SK-N-DZ (cell line): ENCODE measurements at regions not wholly inside any gene's neighbourhood (a gene's known extent, or its start where the extent isn't known, plus 50 kb on each side); places are given as distances from the start of the nearest gene placed in this dataset.

Experiments
- DNase-seq: peaks from one replicate; pipeline ENCODE4 v3.0.0-alpha.2; 2015; ENCODE audit warnings: low spot score

DNA sequence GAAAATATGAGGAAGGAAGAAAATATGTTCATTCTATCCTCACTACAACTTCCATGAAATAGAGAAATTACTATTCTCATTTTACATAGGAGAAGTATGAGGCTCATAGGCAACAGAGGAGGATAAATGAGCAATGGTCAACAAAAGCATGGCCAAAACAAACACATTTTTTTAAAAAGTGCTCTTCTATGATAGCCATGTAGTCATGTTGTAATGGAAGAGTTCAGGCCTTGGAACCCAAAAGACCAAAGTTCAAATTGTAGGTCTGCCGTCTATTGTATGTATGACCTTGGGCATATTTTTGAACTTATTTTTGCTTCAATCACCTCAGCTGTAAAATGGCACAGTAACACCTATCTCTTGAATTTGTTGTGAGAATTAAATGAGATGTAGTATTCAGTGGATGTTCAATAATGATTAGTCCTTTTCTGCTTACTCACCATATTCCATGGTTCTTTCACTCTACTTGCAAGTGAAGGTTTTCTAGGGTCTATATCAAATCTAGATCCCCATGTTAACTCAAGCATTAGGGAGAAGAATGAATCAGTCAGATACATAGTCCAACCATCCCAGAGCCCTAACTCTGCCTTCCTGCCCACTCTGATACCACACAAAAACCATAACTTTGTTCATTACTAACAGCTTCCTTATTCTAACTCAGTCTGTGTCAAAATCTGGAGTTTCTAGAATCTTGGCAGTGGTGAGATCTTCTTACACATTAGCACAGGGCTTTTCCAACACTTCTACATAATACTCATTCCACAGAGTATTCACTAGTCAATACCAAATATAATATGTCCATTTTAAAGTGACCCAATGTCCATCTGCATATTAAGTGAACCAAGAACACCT lies 353.2 kb downstream of the PLPP3 start:
- DNase-seq, result no peak

DNA sequence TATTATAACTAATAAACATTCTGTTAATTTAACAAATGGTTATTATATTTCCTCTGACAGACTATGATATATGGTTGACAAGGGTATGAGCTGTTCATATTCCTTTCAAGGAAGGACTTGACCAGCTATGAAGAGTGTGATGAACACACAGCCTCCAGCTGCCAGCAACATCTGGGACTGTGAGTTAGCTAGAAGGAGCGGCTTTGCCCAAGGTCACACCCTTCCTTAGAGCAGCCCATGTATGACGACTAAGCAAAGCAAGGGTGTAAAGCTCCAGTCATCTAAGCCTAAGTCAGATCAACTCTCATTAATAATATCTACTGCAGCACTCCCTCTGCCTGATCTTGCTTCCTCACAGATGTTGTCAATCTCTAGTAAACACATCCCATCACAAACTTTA lies 355.4 kb downstream of the PLPP3 start:
- DNase-seq, result no peak

DNA sequence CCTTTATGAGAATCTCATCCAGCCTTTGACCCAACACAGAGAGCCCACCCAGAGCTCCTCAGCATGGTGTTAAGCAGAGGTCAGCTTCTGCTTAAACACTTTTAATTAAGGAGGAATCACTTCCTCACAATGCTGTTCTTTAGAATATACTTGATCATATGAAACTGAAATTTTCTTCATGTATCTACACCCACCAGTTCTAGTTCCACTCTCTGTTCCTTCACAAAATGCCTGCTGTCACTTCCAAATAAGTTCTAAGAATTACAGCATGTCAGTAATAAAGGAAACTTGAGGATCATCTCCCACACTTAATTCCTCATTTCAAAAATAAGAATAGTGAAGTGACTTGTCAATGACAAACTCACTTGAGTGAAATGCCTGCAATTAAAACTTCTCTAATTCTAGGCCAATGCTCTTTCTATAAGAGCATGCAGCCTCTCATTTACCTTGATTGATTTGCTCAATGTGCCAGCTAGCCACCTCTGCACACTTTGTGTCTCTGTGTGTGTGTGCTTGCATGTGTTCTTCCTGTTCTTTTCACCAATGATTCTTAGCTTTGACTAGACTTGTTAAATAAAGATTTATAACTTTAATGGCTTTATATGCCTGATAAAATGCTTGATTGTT lies 356.3 kb downstream of the PLPP3 start:
- no peak for DNase-seq

DNA sequence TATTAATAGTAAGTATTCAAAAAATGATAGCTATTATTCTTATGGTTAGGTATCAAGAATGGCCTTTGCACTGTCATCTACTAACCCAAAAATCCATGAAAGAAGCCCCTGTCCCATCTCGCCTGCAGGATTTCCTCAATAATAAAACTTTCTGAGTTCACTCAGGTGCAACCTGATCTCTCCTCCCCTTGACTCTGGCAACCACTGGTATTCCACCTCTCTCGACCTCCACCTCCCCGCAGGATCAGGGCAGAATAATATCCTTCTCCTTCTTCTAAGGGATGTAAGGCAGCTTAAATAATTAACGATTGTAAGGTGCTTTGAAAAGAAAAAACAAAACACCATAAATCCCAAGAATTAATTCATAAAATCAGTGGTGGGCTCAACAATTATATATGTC lies 359.3 kb downstream of the PLPP3 start:
- no peak for DNase-seq

DNA sequence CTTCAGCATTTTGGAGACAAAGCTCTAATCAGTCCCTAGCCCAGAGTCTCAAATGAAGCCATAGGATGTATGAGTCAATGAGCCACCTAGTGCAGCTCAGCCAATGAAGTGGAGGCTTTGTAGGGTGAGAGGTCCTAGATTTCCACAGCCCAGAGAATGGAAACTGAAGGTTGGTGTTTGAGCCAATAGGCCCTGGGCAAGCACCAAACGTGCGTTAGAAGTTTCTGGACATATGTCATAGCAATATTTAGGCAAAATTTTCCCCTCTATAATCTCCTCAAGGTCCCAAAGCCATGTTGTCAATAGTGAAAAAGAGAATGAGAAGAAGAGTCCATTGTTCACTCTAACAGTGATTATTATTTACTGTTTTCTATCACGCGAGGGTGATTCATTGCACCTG lies 361.3 kb downstream of the PLPP3 start:
- DNase-seq, result no peak

DNA sequence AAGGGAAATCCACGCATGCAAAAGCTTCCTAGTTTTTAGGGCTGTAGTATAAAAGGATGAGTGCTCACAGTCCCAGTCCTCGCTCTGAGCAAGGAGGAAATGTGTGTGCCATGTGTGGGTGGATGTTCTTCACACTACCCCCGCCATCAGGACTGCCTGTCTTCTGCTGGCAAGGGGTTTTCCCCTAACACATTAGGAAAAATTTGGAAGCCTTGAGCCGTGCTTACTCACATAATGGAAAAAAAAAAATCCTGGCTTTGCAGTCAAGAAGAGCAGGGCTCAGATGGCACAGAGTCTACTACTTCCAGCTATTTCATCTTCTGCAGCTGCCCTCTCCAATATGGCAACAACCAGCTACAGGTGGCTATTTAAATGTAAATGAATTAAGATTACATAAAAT lies 363.1 kb downstream of the PLPP3 start:
- no peak for DNase-seq

DNA sequence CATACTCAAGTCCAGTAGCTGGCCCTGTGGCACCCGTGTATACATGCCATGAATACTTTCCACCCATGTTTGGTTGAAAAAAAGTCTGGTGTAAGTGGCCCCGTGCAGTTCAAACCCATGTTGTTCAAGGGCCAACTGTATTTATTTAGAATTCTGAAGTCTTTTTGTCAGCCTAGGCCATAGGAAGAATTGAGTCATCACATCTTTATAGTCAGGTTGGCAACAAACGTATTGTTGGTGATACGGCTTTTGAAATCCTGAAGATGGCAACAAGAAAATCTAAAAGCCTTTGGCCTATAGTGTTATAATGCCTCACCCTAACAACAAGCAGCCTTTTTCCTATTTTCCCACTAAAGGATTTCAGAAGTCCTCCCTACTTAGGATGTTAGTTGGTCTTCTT lies 363.6 kb downstream of the PLPP3 start:
- DNase-seq, result no peak

DNA sequence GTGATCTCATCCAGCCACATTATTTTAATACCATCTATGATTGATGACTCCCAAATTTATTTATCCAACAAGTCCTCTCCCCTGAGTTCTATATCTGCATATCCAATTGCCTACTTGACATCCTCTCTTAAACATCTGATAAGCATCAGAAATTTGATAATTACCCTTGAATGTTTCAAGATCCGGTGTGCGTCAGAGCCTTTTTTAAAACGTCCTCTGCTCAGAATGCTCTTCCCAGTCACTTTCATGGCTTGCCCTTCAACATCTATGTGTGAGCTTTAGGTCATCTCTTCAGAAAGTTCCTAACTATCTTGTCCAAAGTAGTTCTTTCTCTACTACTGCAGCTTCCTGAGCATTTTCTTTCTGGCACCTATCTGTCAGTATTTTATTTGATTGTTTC lies 364.3 kb downstream of the PLPP3 start:
- no peak for DNase-seq

DNA sequence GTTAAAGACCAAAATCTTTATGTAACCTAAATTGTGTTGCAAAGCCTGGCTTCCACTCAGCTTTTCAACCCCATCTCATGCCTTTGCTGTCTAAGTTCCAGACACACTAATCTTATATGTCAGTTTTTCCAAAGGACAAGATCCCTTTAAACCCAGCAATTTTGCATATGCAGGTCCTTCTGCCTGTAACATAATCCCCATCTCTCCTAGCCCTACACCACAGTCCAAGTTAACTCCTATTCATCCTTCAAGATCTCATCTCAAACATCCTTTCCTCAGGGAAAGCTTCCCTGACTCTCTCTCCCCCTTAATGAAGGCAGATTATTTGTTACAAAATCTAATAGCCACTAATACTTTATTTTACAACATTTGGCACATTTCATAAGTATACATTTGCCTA lies 366.3 kb downstream of the PLPP3 start:
- no peak for DNase-seq

DNA sequence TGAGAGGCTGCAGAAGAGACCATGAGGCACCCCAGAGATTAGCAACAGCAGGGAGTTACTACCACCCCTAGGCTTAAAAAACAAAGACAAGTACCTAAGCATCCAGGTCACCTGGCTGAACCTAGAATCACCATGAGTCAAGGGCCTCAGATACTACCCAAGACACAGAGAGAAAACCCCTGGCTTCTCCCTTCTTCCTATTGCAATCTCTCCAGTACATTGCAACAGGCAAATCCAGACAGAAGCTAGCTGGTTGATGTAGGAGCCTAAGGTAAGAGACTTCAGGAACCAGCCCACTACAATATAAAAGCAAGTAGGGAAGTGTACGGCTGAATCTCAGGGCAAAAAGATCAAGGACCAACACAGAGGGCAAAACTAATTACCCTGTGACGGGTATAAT lies 367.2 kb downstream of the PLPP3 start:
- DNase-seq, result no peak

DNA sequence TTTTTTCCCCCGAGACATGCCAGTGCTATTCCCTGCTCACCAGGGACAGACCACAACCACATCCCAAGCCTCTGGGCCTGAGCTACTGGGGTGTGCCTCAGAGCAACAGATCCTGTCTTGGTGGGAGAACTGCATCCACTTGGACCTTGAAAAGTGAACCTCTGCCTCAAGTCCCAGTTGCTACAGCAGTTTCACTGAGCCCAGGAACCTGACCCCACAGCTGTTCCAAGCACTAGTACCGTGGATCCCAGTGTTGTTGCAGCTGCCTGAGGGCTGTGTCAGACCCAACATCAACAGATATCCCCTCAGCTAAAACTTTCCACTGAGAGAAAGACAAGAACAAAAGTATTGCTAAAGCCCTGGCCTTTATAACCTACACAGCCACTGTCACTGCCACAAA lies 373.0 kb downstream of the PLPP3 start:
- no peak for DNase-seq

DNA sequence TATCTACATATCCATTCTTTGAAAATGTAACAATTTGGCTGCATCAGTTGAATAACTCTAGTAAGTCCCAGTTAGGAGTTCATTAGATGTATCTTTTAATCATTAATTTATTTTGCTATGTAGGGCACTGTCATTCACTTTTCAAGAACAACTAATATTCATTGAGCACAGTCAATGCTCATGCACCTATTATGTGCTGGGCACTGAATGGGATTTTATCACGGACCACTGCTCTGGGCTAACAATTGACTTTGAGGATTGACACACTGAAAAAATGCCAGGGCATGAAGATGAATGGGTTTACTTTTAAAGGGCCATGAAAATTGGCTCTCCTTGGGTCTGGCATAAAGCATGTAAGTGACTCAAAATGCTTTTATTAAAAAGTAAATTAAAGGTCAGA lies 375.2 kb downstream of the PLPP3 start:
- no peak for DNase-seq

DNA sequence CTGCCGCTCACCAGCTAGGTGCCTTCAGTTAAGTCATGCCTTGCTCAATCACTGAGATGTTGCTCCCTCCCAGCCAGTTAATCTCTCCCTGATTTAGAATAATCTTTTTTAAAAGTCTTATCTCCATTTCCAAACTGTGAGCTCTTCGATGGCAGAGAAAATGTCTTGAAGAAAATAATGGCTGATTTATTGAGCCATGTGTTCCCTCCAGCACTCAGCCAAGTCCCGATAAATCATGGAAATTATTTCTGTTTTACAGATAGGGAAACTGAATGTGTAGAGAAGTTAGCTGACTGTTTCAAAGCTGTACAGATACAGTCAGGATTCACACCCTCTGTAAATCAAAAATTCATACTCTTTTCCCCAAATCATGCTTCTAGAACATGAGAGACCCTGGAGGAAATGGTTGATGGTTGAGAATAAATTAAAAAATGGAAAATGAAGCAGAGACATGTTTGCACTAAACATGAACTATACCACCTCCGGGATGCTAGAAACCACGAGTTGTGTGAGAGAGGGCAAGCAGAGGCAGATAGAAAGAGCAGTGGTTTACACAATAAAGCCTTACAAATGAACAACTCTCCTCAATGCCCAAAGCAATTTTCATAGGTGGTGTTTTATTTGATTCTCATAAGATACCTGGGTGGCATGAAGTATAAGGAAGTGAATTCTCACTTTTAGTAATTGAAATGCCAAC lies 376.4 kb downstream of the PLPP3 start:
- DNase-seq, result peak; percentile 21

DNA sequence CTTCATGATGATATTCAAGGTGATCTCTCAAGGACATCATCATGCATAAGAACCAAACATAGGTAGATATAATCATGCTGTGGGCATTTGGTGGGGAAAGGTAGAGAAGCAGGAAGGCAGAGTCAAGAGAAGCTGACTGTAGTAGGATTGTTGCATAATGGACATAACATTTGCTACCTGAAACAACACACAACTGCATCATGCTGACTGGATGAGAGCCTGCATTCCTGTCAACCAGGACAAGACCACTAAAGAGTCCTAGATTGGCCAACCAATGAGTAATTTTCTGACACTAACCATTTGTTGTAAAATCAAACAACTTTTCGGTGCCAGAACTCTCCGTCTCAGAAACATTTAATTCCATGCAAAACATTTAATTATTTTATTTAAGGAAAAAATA lies 377.2 kb downstream of the PLPP3 start:
- no peak for DNase-seq

DNA sequence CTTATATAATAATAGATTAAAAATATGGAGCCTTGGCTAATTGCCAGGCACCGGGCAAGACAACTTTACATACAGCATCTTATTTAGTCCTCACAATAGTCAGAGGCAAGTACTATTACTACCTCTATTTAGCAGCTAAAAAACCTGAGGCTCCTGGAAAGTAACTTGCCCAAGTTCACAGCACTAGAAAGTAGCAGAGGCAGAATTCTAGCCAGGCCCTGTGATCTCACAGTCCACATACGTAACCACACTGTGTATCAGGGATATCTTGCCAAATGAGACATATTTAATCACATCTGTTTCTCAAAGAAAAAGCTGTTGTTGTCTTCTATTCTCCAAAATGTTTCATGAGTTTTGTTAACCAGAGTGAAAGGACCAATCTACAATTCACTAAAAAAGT lies 378.5 kb downstream of the PLPP3 start:
- DNase-seq, result no peak

DNA sequence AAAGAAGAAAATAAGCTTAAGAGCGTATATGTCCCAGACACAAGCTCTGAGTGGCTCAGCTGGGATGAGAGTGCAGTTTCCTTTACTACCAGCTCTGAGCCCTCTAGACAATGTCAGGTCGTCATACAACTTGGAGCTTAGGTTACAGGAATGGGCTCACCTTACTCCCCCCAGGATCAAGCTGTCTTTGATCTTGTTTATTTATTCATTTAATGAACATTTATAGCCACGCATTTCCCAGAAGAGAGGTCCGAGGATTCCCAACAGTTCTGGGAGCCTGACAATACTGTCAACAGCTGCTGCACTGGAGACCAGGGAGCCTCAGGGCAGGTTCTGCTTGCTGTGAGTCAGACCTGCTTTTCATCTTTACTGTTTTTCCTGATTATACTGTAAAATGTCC lies 378.9 kb downstream of the PLPP3 start:
- no peak for DNase-seq

DNA sequence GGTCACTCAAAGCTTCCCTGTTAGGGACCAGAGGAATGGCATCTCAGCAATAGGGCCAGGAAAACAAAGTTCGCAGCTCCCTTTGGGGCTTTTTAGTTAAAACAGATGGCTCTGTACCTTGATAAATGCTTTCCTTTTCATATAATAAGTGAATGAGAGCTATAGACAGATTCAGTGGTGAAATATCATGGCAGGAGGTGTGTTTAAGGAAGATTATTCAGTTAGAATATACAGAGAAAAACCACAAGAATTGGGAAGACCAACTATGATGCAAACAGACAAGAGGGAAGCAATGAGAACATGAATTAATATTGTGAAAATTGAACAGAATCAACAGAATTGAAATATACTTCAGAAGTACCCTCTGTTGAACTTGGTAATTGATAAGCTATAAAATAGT lies 379.4 kb downstream of the PLPP3 start:
- no peak for DNase-seq

DNA sequence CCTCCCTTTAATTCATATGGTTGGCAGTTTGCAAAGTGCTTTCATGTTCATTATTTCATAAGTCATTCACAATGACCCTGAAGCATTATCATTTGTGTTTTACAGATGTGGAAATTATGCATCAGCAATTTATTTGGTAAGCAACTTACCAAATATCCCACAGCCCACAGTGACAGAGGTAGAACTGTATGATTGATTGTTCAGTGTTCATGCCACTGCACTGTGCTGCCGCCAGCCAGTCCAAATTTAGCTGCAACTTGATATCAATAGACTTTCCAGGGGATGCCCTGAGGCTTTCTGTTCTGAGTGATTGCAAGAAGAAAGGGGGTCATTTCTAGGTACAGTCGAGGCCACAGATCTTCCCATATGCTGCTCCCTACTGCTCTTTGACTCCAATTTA lies 380.3 kb downstream of the PLPP3 start:
- DNase-seq, result no peak

DNA sequence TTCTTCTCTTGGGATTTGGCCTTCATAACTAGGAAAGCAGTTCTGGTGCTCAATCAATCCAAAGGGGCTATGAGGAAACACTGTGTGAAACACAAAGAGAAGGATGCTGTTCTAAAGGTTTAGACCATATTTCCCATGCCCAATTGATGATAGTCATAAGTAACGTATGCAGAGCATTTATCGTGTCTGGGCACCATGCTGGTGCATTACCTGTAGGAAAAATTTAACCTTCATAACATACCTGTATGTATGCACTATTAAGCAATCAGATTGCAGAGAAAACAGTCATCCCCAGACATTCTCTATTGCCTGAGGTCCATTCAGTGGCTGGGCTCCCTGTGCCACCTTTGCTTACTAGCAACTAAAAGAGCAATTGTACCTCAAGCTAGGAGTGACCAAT lies 381.4 kb downstream of the PLPP3 start:
- no peak for DNase-seq

DNA sequence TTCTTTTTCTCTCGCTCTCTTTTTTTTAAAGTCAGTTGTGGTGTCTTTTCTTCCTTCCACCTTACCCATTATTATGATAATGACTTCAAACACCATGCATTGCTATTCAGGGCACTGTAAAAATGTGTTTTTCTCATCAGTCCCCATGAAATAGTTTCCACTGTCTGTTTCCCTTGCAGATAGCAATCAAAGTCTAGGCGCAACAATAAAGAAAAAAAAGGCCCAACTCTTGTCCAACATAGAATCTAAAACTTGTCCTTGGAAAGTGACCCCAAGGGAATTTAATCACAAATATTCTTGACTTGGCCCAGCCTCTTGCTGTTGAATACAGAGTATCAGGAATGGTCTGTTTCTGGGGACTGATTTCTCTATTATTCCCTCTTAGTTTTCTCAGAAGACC lies 382.5 kb downstream of the PLPP3 start:
- no peak for DNase-seq

DNA sequence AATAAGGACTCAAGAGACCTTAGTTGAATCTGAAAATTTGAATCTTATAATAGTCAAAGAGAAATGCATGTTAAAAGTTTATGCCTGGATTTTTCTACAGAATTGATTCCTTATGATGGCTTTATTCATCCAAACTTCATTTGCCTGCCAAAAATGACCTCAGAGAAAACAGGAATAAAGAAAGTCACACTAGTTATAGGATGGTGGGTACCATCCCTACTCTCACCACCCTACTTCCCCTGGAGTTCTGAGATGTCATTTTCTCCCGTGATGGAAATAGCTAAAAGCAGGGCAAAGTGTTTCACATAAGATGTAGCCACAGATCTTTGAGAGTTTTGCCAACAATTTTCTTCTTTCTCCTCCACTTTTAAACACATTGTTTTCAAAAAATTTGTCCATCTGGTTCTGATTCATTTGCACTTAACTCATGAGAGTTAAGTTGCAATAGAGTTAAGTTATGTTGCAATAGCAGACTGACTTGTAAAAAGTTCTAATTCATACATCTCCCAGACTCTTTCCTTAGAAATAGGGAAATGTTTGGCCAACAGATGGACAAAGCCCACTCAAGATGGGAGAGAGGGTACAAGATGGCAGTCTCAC lies 384.6 kb downstream of the PLPP3 start:
- DNase-seq, result no peak

DNA sequence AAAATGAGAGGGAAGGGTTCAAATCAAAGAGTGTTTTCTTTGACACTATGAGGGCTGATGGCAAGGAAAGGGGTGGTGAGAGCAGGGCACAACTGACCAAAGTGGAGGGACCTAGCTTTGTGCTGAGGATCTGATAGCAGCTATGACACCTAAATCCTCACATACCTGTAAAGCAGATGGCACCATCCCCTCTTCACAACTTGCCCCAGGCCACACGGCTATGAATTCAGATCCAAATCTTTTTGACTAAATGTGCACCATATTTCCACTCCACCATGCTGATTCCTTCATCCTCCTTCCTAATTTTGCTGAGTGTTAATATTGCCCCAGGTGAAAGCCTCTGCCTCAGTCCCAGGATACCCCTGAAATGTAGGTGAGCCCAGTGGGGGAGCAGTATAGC lies 385.7 kb downstream of the PLPP3 start:
- DNase-seq, result no peak

DNA sequence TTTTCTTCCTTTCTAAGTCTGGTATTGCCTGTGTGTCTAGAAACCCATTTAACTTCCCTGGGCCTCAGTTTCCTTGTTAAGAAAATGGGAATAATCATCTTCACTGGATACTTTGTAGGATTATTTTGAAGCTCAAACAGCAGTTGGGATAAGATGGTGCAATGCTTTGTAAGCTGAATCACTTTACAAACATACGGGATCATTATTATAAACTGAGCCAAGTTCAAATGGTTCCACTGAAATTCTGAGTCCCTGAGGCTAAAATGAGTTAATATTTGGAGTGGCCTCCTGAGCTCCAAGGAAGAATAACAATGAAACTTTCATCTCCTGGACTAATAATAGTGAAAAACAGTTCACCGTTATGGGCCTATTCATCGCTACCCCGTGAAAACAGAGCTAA lies 388.0 kb downstream of the PLPP3 start:
- no peak for DNase-seq
